ENCODE measurements at regions not wholly inside any gene's neighbourhood (a gene's known extent, or its start where the extent isn't known, plus 50 kb on each side); places are given as distances from the start of the nearest gene placed in this dataset.

GRCh38 chr14:83777516-83777915 is 1752.4 kb upstream of the FLRT2 start:
- no peak for TF ChIP-seq POLR2AphosphoS5 (IDR thresholded peaks at IDR 0.05; ENCODE audit: borderline replicate concordance, low read depth, low read length)
- TF ChIP-seq FOXP2 (optimal IDR thresholded peaks at IDR 0.05; ENCODE audit: control extremely low read depth, extremely low read length, insufficient read depth), result no peak
- TF ChIP-seq EZH2 (IDR thresholded peaks at IDR 0.05), result no peak
